ENCODE measurements at regions not wholly inside any gene's neighbourhood (a gene's known extent, or its start where the extent isn't known, plus 50 kb on each side); places are given as distances from the start of the nearest gene placed in this dataset.

DNA sequence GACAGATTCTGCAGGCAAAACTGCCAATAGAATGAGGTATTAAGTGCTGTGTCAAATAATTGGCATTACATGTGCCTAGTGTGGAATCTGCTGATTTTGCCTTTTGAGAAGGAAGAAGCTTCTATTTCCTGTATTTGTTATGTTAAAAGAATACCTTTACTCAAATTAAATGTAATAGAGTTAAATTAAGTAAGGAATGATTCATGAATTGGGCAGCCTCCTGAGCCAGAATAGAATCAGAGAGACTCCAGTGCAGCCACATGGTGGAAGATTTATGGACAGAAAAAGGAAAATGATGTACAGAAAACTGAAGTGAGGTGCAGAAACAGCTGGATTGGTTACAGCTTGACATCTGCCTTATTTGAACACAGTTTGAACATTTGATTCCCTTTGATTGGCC lies 464.4 kb upstream of the SEMA6A start:
- H4K20me1 ChIP-seq (ENCODE audit: insufficient read depth), result no peaks in the 10 kb centered on the region
- H3K79me2 ChIP-seq (replicated peaks; ENCODE audit: insufficient read depth, low read length), result no peaks in the 10 kb centered on the region
- H3K9me3 ChIP-seq (ENCODE audit: low read length), result no peaks in the 10 kb centered on the region
- H3K9me2 ChIP-seq (ENCODE audit: insufficient read depth, low read length), result no peaks in the 10 kb centered on the region
- H3K27me3 ChIP-seq (ENCODE audit: insufficient read depth, low read depth, low read length), result no peaks in the 10 kb centered on the region
- H3K9ac ChIP-seq (ENCODE audit: low read length), result no peak overlapping the region
- TF ChIP-seq REST (IDR thresholded peaks at IDR 0.05; ENCODE audit: borderline replicate concordance) (no peak), MXI1 (conservative IDR thresholded peaks at IDR 0.05; ENCODE audit: poor library complexity, severe bottlenecking) (no peak), EP300 (conservative IDR thresholded peaks at IDR 0.05; ENCODE audit: poor library complexity, severe bottlenecking) (no peak), SMC3 (conservative IDR thresholded peaks at IDR 0.05; ENCODE audit: poor library complexity) (no peak), CTCF (IDR thresholded peaks at IDR 0.05; ENCODE audit: poor library complexity, severe bottlenecking) (no peak), TAF1 (IDR thresholded peaks at IDR 0.05; ENCODE audit: low read depth) (no peak), RAD21 (conservative IDR thresholded peaks at IDR 0.05) (no peak), POLR2AphosphoS5 (IDR thresholded peaks at IDR 0.05) (no peak), EZH2 (IDR thresholded peaks at IDR 0.05; ENCODE audit: borderline replicate concordance, insufficient read depth, low read length, poor library complexity, severe bottlenecking) (no peak)
- no peak overlapping the region for H3K4me2 ChIP-seq (ENCODE audit: low read length)
- H3K4me3 ChIP-seq (ENCODE audit: low read length), result no peak overlapping the region
- H2AFZ ChIP-seq (ENCODE audit: low read depth, low read length), result no peak overlapping the region
- no peaks in the 10 kb centered on the region for H3F3A ChIP-seq (ENCODE audit: insufficient read depth, low read length, poor library complexity, severe bottlenecking)
- H3K27ac ChIP-seq (ENCODE audit: low read length), result no peak overlapping the region
- H3K36me3 ChIP-seq (ENCODE audit: insufficient read depth, low read length), result no peaks in the 10 kb centered on the region

GRCh38 chr5:117027384-117027783 lies 452.8 kb upstream of the SEMA6A start:
- Histone ChIP-seq H3K4me2 (ENCODE audit: low read length) (no peak overlapping the region), H3K4me3 (ENCODE audit: low read length) (no peak overlapping the region), H4K20me1 (ENCODE audit: insufficient read depth) (no peaks in the 10 kb centered on the region), H3K27ac (ENCODE audit: low read length) (no peak overlapping the region), H3K9me2 (ENCODE audit: insufficient read depth, low read length) (no peaks in the 10 kb centered on the region), H3F3A (ENCODE audit: insufficient read depth, low read length, poor library complexity, severe bottlenecking) (no peaks in the 10 kb centered on the region), H3K79me2 (replicated peaks; ENCODE audit: insufficient read depth, low read length) (no peaks in the 10 kb centered on the region), H3K36me3 (ENCODE audit: insufficient read depth, low read length) (no peaks in the 10 kb centered on the region), H3K27me3 (ENCODE audit: insufficient read depth, low read depth, low read length) (no peaks in the 10 kb centered on the region), H2AFZ (ENCODE audit: low read depth, low read length) (no peak overlapping the region), H3K9me3 (ENCODE audit: low read length) (no peaks in the 10 kb centered on the region), H3K9ac (ENCODE audit: low read length) (no peak overlapping the region)
- no peak for TF ChIP-seq RAD21 (conservative IDR thresholded peaks at IDR 0.05)
- TF ChIP-seq POLR2AphosphoS5 (IDR thresholded peaks at IDR 0.05), result no peak
- TF ChIP-seq EP300 (conservative IDR thresholded peaks at IDR 0.05; ENCODE audit: poor library complexity, severe bottlenecking), result no peak
- TF ChIP-seq CTCF (IDR thresholded peaks at IDR 0.05; ENCODE audit: poor library complexity, severe bottlenecking), result no peak
- TF ChIP-seq MXI1 (conservative IDR thresholded peaks at IDR 0.05; ENCODE audit: poor library complexity, severe bottlenecking), result no peak
- TF ChIP-seq REST (IDR thresholded peaks at IDR 0.05; ENCODE audit: borderline replicate concordance), result no peak
- no peak for TF ChIP-seq SMC3 (conservative IDR thresholded peaks at IDR 0.05; ENCODE audit: poor library complexity)
- TF ChIP-seq TAF1 (IDR thresholded peaks at IDR 0.05; ENCODE audit: low read depth), result no peak
